Peyer's patch (tissue), 4 donors: ENCODE measurements at regions not wholly inside any gene's neighbourhood (a gene's known extent, or its start where the extent isn't known, plus 50 kb on each side); places are given as distances from the start of the nearest gene placed in this dataset.

Source experiments
- POLR2A ChIP-seq, 2 donors: fragments of 450-650 bp; IDR thresholded peaks; one replicate each; pipeline ENCODE4 v1.5.1; 2017; ENCODE audit warnings: antibody characterized with exemption in 2 of 2, mild to moderate bottlenecking in 2 of 2, moderate library complexity in 2 of 2
- TF ChIP-seq, protein P1 (sequence below), 6 experiments: fragments of 450-650 bp in 4 of 6; fragments of 200-600 bp in 2 of 6; sonication (generic) in 1 of 6; IDR thresholded peaks; one replicate each; pipeline ENCODE4 v1.5.1; 2017 to 2019; ENCODE audit warnings: antibody characterized with exemption in 6 of 6, mild to moderate bottlenecking in 3 of 6, moderate library complexity in 1 of 6

- no peak for TF ChIP-seq POLR2A (IDR thresholded peaks at IDR 0.05)
- TF ChIP-seq, protein P1, sequence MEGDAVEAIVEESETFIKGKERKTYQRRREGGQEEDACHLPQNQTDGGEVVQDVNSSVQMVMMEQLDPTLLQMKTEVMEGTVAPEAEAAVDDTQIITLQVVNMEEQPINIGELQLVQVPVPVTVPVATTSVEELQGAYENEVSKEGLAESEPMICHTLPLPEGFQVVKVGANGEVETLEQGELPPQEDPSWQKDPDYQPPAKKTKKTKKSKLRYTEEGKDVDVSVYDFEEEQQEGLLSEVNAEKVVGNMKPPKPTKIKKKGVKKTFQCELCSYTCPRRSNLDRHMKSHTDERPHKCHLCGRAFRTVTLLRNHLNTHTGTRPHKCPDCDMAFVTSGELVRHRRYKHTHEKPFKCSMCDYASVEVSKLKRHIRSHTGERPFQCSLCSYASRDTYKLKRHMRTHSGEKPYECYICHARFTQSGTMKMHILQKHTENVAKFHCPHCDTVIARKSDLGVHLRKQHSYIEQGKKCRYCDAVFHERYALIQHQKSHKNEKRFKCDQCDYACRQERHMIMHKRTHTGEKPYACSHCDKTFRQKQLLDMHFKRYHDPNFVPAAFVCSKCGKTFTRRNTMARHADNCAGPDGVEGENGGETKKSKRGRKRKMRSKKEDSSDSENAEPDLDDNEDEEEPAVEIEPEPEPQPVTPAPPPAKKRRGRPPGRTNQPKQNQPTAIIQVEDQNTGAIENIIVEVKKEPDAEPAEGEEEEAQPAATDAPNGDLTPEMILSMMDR (IDR thresholded peaks at IDR 0.05): no peak
Observed at GRCh38 chr6:51554029-51554428, 533.4 kb downstream of the PKHD1 start.
